H9 (cell line): ENCODE measurements at regions not wholly inside any gene's neighbourhood (a gene's known extent, or its start where the extent isn't known, plus 50 kb on each side); places are given as distances from the start of the nearest gene placed in this dataset.
"Not testable (repeated sequence)": the region's sequence is repeated elsewhere in the genome, so short reads cannot be mapped to it uniquely, and the experiment has no call there.

Experiments used
- DNase-seq: peaks from one replicate; pipeline ENCODE4 v3.0.0-alpha.2; 2017
- H2AFZ ChIP-seq: one replicate; pipeline ENCODE4 v1.6.1; 2013; ENCODE audit warnings: mild to moderate bottlenecking, low read length, control low read depth, moderate library complexity
- H2AK5ac ChIP-seq: 2 replicates; pipeline ENCODE4 v1.6.1; 2013; ENCODE audit warnings: low read length, control low read depth, mixed read lengths; ENCODE audit not compliant: insufficient read length
- H2BK120ac ChIP-seq: one replicate; pipeline ENCODE4 v1.6.1; 2013; ENCODE audit warnings: low read depth, mild to moderate bottlenecking, low read length, control low read depth, inconsistent platforms; ENCODE audit not compliant: poor library complexity, severe bottlenecking
- H2BK12ac ChIP-seq: 2 replicates; pipeline ENCODE4 v1.6.1; 2013; ENCODE audit warnings: low read length, control low read depth, mixed read lengths, low read depth; ENCODE audit not compliant: insufficient read length
- H2BK15ac ChIP-seq: 2 replicates; pipeline ENCODE4 v1.6.1; 2013; ENCODE audit warnings: low read depth, low read length, control low read depth
- H2BK20ac ChIP-seq: one replicate; pipeline ENCODE4 v1.6.1; 2013; ENCODE audit warnings: low read depth, mild to moderate bottlenecking, low read length, control low read depth, inconsistent platforms; ENCODE audit not compliant: poor library complexity, severe bottlenecking
- H2BK5ac ChIP-seq: 2 replicates; pipeline ENCODE4 v1.6.1; 2013; ENCODE audit warnings: low read length, control low read depth, mixed read lengths; ENCODE audit not compliant: insufficient read length
- H3K14ac ChIP-seq: 2 replicates; pipeline ENCODE4 v1.6.1; 2013; ENCODE audit warnings: low read length, control low read depth; ENCODE audit not compliant: insufficient read depth
- H3K18ac ChIP-seq: 2 replicates; pipeline ENCODE4 v1.6.1; 2013; ENCODE audit warnings: low read depth, mild to moderate bottlenecking, mixed read lengths, low read length, control low read depth; ENCODE audit not compliant: insufficient read length
- H3K23ac ChIP-seq: 2 replicates; pipeline ENCODE4 v1.6.1; 2013; ENCODE audit warnings: low read length, control low read depth, mixed read lengths, low read depth; ENCODE audit not compliant: insufficient read length
- H3K23me2 ChIP-seq: 2 replicates; pipeline ENCODE4 v1.6.1; 2013; ENCODE audit warnings: low read depth, mild to moderate bottlenecking, mixed read lengths, low read length, control low read depth; ENCODE audit not compliant: insufficient read length, poor library complexity, severe bottlenecking
- H3K27ac ChIP-seq: 2 replicates; pipeline ENCODE4 v1.5.1; 2013; ENCODE audit warnings: low read length, control low read depth, mixed read lengths, low read depth; ENCODE audit not compliant: insufficient read length
- H3K27me3 ChIP-seq: 2 replicates; pipeline ENCODE4 v1.6.1; 2013; ENCODE audit warnings: low read length, control low read depth, inconsistent platforms; ENCODE audit not compliant: insufficient read depth
- H3K4ac ChIP-seq: 2 replicates; pipeline ENCODE4 v1.6.1; 2013; ENCODE audit warnings: low read depth, mild to moderate bottlenecking, control low read depth, inconsistent platforms, low read length, moderate library complexity
- H3K4me1 ChIP-seq: 2 replicates; pipeline ENCODE4 v1.6.1; 2013; ENCODE audit warnings: low read length, control low read depth, inconsistent platforms; ENCODE audit not compliant: insufficient read depth
- H3K4me2 ChIP-seq: 2 replicates; pipeline ENCODE4 v1.6.1; 2013; ENCODE audit warnings: low read length, control low read depth, mixed read lengths; ENCODE audit not compliant: insufficient read length, insufficient read depth
- H3K56ac ChIP-seq: 2 replicates; pipeline ENCODE4 v1.6.1; 2013; ENCODE audit warnings: low read depth, mild to moderate bottlenecking, mixed read lengths, low read length, control low read depth; ENCODE audit not compliant: insufficient read length
- H3K79me1 ChIP-seq: 2 replicates; pipeline ENCODE4 v1.6.1; 2013; ENCODE audit warnings: low read depth, mild to moderate bottlenecking, moderate library complexity, low read length, control low read depth, inconsistent platforms; ENCODE audit not compliant: insufficient read depth, poor library complexity, severe bottlenecking
- H3K79me2 ChIP-seq: 2 replicates; pipeline ENCODE4 v1.6.1; 2013; ENCODE audit warnings: low read length, control low read depth, inconsistent platforms; ENCODE audit not compliant: insufficient read depth
- H3K9ac ChIP-seq: 2 replicates; pipeline ENCODE4 v1.6.1; 2013; ENCODE audit warnings: low read length, control low read depth, mixed read lengths; ENCODE audit not compliant: insufficient read length; ENCODE audit errors: extremely low read depth
- H3K9me3 ChIP-seq: one replicate; pipeline ENCODE4 v1.6.1; 2013; ENCODE audit warnings: low read depth, low read length, inconsistent platforms; ENCODE audit not compliant: control insufficient read depth
- H3T11ph ChIP-seq: one replicate; pipeline ENCODE4 v1.6.1; 2013; ENCODE audit warnings: mild to moderate bottlenecking, low read length, control low read depth, inconsistent platforms
- H4K20me1 ChIP-seq: one replicate; pipeline ENCODE4 v1.6.1; 2013; ENCODE audit not compliant: control insufficient read depth, insufficient read length, insufficient read depth
- H4K5ac ChIP-seq: 2 replicates; pipeline ENCODE4 v1.6.1; 2013; ENCODE audit warnings: low read depth, mild to moderate bottlenecking, mixed read lengths, low read length, control low read depth; ENCODE audit not compliant: insufficient read length
- H4K8ac ChIP-seq: replicated peaks from 2 replicates; pipeline ENCODE4 v1.6.1; 2013; ENCODE audit warnings: low read length, control low read depth, mixed read lengths, low read depth; ENCODE audit not compliant: insufficient read length
- H4K91ac ChIP-seq: 2 replicates; pipeline ENCODE4 v1.6.1; 2013; ENCODE audit warnings: low read depth, mild to moderate bottlenecking, moderate library complexity, mixed read lengths, low read length, control low read depth; ENCODE audit not compliant: insufficient read length
- H3K27ac Mint-ChIP-seq, 3 experiments: 2 replicates in 2 of 3; 3 replicates in 1 of 3; pipeline ENCODE4 v1.8.0; 2020 to 2021; ENCODE audit warnings: mixed read lengths in 3 of 3, mild to moderate bottlenecking in 1 of 3, moderate library complexity in 1 of 3
- H3K27me3 Mint-ChIP-seq: 2 replicates; pipeline ENCODE4 v1.8.0; 2021; ENCODE audit warnings: low read depth, mild to moderate bottlenecking, moderate library complexity, mixed read lengths
- H3K36me3 Mint-ChIP-seq, 3 experiments: 2 replicates in 2 of 3; 3 replicates in 1 of 3; pipeline ENCODE4 v1.8.0; 2020 to 2021; ENCODE audit warnings: low read depth in 3 of 3, mixed read lengths in 3 of 3; ENCODE audit not compliant: insufficient read depth in 1 of 3
- H3K4me1 Mint-ChIP-seq, 2 experiments: 2 replicates each; pipeline ENCODE4 v1.8.0; 2020; ENCODE audit warnings: mixed read lengths in 2 of 2
- H3K4me3 Mint-ChIP-seq, 2 experiments: 2 replicates in 1 of 2; 3 replicates in 1 of 2; pipeline ENCODE4 v1.8.0; 2020 to 2021; ENCODE audit warnings: mild to moderate bottlenecking in 2 of 2, mixed read lengths in 2 of 2, moderate library complexity in 1 of 2
- H3K9me3 Mint-ChIP-seq, 2 experiments: 2 replicates in 1 of 2; 3 replicates in 1 of 2; pipeline ENCODE4 v1.8.0; 2020; ENCODE audit warnings: mild to moderate bottlenecking in 2 of 2, mixed read lengths in 2 of 2, moderate library complexity in 1 of 2
- WGBS: extraction: QIAGEN DNeasy Blood & Tissue Kit; methylation state at CpG from one replicate; pipeline ENCODE4 v1.1.7; 2013; ENCODE audit warnings: missing lambda C conversion rate, low lambda C conversion rate, mixed read lengths; ENCODE audit not compliant: insufficient read length; ENCODE audit errors: extremely low coverage; 5-methylcytosine and 5-hydroxymethylcytosine counted together

GRCh38 chr9:41754403-41754802, 374.8 kb downstream of the CNTNAP3B start:
- WGBS, result no CpG with 5 or more reads among the region's 15 CpGs
- H3T11ph ChIP-seq, H4K8ac ChIP-seq, H3K27ac ChIP-seq, H4K5ac ChIP-seq, H3K79me1 ChIP-seq, H3K4me3 Mint-ChIP-seq, H2BK12ac ChIP-seq, H3K4ac ChIP-seq, H2BK15ac ChIP-seq, H3K27me3 ChIP-seq, H3K4me2 ChIP-seq, H3K14ac ChIP-seq, H3K18ac ChIP-seq, H4K20me1 ChIP-seq, H3K79me2 ChIP-seq, H3K36me3 Mint-ChIP-seq, H3K27me3 Mint-ChIP-seq, H2BK20ac ChIP-seq, H2BK5ac ChIP-seq, H2BK120ac ChIP-seq, H2AFZ ChIP-seq, H3K9ac ChIP-seq, H3K56ac ChIP-seq, H3K23me2 ChIP-seq, H3K4me1 Mint-ChIP-seq, H3K23ac ChIP-seq, H4K91ac ChIP-seq, H3K9me3 ChIP-seq, H3K9me3 Mint-ChIP-seq, H3K4me1 ChIP-seq, H2AK5ac ChIP-seq: not testable (repeated sequence)
- H3K27ac Mint-ChIP-seq, result peak overlapping the region in 1 of 3 experiments; percentile 8; a peak in 1 of 7 replicates
- DNase-seq, result peak; percentile 10

- H3K27ac ChIP-seq, result not testable (repeated sequence)
These were observed 387.3 kb downstream of the CNTNAP3B start for GRCh38 chr9:41741897-41742296.

More at GRCh38 chr9:41741897-41742296, 387.3 kb downstream of the CNTNAP3B start:
- not testable (repeated sequence) for H3K4ac ChIP-seq, H3K27me3 Mint-ChIP-seq, H3K4me1 ChIP-seq, H3K4me2 ChIP-seq, H3K9me3 Mint-ChIP-seq, H3K27me3 ChIP-seq, H4K5ac ChIP-seq, H2BK20ac ChIP-seq, DNase-seq, H3K4me1 Mint-ChIP-seq, H3K79me2 ChIP-seq, H4K8ac ChIP-seq, H3K23me2 ChIP-seq, H3K14ac ChIP-seq, H3K4me3 Mint-ChIP-seq, H2BK15ac ChIP-seq, H3K56ac ChIP-seq, H2AK5ac ChIP-seq, H2BK12ac ChIP-seq, H4K91ac ChIP-seq, H2AFZ ChIP-seq, H3K9ac ChIP-seq, H4K20me1 ChIP-seq, H3K36me3 Mint-ChIP-seq, H2BK120ac ChIP-seq, H3K79me1 ChIP-seq, H3K18ac ChIP-seq, H3K23ac ChIP-seq, H3K9me3 ChIP-seq, H3T11ph ChIP-seq, H3K27ac Mint-ChIP-seq, H2BK5ac ChIP-seq
- WGBS, result no CpG with 5 or more reads among the region's 16 CpGs
